ENCODE measurements at regions not wholly inside any gene's neighbourhood (a gene's known extent, or its start where the extent isn't known, plus 50 kb on each side); places are given as distances from the start of the nearest gene placed in this dataset.
A peak's percentile ranks its signal among the peaks of the same experiment; 100 is the strongest.

DNA sequence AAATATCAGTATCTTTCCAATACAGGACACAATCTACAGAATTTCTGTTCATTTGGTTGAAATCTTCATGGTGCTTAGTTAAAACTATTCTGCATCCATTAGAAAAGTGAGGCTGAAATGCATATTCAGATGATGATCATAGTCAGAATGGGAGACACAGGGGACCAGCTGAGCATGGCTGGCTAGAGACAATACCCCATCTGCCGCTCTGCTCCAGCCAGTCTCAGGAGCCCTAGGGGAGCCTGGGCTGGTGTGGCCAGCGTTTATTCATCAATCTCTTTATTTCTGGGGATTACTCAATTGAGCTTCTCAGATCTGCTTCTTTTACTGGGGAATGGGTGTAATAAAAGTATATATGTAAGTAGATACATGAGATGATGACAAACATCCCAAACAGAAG is 470.9 kb upstream of the CDIN1 start:
- H2AFZ ChIP-seq (ENCODE audit: low read depth, low read length): no peak overlapping the region
- Mint-ChIP-seq H3K27me3 (ENCODE audit: low read depth, unreplicated experiment) (no peaks in the 10 kb centered on the region), H3K27ac (ENCODE audit: unreplicated experiment) (no peak overlapping the region), H3K9me3 (ENCODE audit: unreplicated experiment) (no peaks in the 10 kb centered on the region), H3K4me1 (ENCODE audit: low read depth, unreplicated experiment) (peaks cover 12% of the 10 kb centered on the region), H3K36me3 (ENCODE audit: low read depth, unreplicated experiment) (no peaks in the 10 kb centered on the region), H3K4me3 (ENCODE audit: unreplicated experiment) (no peak overlapping the region)
- no peaks in the 10 kb centered on the region for H3K4me1 ChIP-seq (ENCODE audit: insufficient read depth, low read length)
- no peaks in the 10 kb centered on the region for H4K20me1 ChIP-seq (ENCODE audit: insufficient read depth, low read length)
- no peak overlapping the region for H3K27ac ChIP-seq (ENCODE audit: low read depth, low read length)
- H3K4me2 ChIP-seq (ENCODE audit: low read length): no peak overlapping the region
- no peak overlapping the region for H3K4me3 ChIP-seq (ENCODE audit: insufficient read depth, low read depth, low read length)
- H3K27me3 ChIP-seq (ENCODE audit: insufficient read depth, low read length): no peaks in the 10 kb centered on the region
- no peaks in the 10 kb centered on the region for H3K79me2 ChIP-seq (ENCODE audit: insufficient read depth, low read length)
- DNase-seq (ENCODE audit: low read depth): no peak
- H3K9ac ChIP-seq (ENCODE audit: low read length): no peak overlapping the region
- no peak for FAIRE-seq
- TF ChIP-seq, protein P1, sequence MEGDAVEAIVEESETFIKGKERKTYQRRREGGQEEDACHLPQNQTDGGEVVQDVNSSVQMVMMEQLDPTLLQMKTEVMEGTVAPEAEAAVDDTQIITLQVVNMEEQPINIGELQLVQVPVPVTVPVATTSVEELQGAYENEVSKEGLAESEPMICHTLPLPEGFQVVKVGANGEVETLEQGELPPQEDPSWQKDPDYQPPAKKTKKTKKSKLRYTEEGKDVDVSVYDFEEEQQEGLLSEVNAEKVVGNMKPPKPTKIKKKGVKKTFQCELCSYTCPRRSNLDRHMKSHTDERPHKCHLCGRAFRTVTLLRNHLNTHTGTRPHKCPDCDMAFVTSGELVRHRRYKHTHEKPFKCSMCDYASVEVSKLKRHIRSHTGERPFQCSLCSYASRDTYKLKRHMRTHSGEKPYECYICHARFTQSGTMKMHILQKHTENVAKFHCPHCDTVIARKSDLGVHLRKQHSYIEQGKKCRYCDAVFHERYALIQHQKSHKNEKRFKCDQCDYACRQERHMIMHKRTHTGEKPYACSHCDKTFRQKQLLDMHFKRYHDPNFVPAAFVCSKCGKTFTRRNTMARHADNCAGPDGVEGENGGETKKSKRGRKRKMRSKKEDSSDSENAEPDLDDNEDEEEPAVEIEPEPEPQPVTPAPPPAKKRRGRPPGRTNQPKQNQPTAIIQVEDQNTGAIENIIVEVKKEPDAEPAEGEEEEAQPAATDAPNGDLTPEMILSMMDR (IDR thresholded peaks at IDR 0.05; ENCODE audit: insufficient read depth, low read depth, low read length): no peak
- no peak for TF ChIP-seq EZH2 (IDR thresholded peaks at IDR 0.05; ENCODE audit: insufficient read depth, low read length)
- no peaks in the 10 kb centered on the region for H3K36me3 ChIP-seq (ENCODE audit: insufficient read depth, low read length)
- no peaks in the 10 kb centered on the region for H3K9me3 ChIP-seq (ENCODE audit: insufficient read depth, low read depth, low read length)

DNA sequence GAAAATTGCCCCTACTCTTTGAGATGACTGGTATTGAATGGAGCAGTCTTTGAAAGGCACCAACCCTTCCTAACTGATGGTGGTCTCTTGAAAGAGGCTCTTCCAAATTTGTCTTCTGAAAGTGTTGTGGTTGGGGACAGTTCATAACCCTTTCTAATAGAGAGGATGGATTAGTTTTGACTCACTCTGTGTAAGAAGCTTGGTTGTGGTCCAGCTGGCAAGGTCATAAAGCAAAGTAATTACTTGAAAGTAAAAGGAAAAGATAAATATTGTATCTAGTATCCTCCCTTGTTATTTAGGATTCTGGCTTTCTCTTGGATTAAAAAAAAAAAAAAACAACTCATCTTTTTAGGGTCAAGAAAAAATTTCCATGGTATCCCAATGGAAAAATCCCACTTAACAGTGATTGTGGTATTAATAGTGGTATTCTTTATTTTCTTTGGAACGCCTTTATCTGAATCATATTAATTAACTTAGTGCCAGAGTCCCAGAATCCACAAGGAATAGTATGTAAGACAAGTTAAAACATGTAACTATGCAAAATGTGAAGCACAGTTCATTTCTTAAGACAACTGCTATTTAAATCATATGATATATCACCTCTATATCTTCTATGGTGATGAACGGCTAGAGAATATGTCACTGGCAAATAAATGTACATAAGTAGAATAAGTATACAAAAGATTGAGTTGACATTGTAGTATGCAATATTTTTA is 469.3 kb upstream of the CDIN1 start:
- Histone ChIP-seq H3K4me1 (ENCODE audit: insufficient read depth, low read length) (no peaks in the 10 kb centered on the region), H3K4me3 (ENCODE audit: insufficient read depth, low read depth, low read length) (no peak overlapping the region), H3K27ac (ENCODE audit: low read depth, low read length) (no peak overlapping the region), H4K20me1 (ENCODE audit: insufficient read depth, low read length) (no peaks in the 10 kb centered on the region), H3K4me2 (ENCODE audit: low read length) (peak overlapping the region; percentile 4), H3K9ac (ENCODE audit: low read length) (no peak overlapping the region), H3K9me3 (ENCODE audit: insufficient read depth, low read depth, low read length) (no peaks in the 10 kb centered on the region), H3K79me2 (ENCODE audit: insufficient read depth, low read length) (no peaks in the 10 kb centered on the region), H2AFZ (ENCODE audit: low read depth, low read length) (no peak overlapping the region), H3K36me3 (ENCODE audit: insufficient read depth, low read length) (no peaks in the 10 kb centered on the region), H3K27me3 (ENCODE audit: insufficient read depth, low read length) (no peaks in the 10 kb centered on the region)
- no peaks in the 10 kb centered on the region for H3K27me3 Mint-ChIP-seq (ENCODE audit: low read depth, unreplicated experiment)
- DNase-seq (ENCODE audit: low read depth) (peak; percentile 88), FAIRE-seq (no peak)
- H3K27ac Mint-ChIP-seq (ENCODE audit: unreplicated experiment): no peak overlapping the region
- TF ChIP-seq, protein P1 (IDR thresholded peaks at IDR 0.05; ENCODE audit: insufficient read depth, low read depth, low read length): no peak
- TF ChIP-seq EZH2 (IDR thresholded peaks at IDR 0.05; ENCODE audit: insufficient read depth, low read length): no peak
- no peaks in the 10 kb centered on the region for H3K9me3 Mint-ChIP-seq (ENCODE audit: unreplicated experiment)
- no peaks in the 10 kb centered on the region for H3K36me3 Mint-ChIP-seq (ENCODE audit: low read depth, unreplicated experiment)
- H3K4me3 Mint-ChIP-seq (ENCODE audit: unreplicated experiment): no peak overlapping the region
- peaks cover 12% of the 10 kb centered on the region for H3K4me1 Mint-ChIP-seq (ENCODE audit: low read depth, unreplicated experiment)

DNA sequence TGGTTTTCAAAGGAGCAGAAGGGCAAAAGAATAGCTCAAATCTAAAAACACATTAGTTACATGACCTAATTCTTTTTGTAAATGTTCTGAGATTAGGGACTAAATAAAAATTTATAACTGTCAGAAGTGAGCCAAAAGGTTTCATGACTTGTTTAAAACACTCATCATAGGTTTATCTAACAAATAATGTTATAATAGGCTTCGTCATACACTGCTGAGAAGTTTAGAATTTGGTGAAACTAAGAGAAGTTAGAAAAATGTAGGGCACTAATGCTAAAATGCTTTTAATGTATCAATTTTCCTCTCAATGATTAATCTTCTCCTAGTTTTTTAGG is 468.8 kb upstream of the CDIN1 start:
- Mint-ChIP-seq H3K4me1 (ENCODE audit: low read depth, unreplicated experiment) (peaks cover 10% of the 10 kb centered on the region), H3K27me3 (ENCODE audit: low read depth, unreplicated experiment) (no peaks in the 10 kb centered on the region), H3K27ac (ENCODE audit: unreplicated experiment) (no peak overlapping the region), H3K9me3 (ENCODE audit: unreplicated experiment) (no peaks in the 10 kb centered on the region), H3K36me3 (ENCODE audit: low read depth, unreplicated experiment) (no peaks in the 10 kb centered on the region), H3K4me3 (ENCODE audit: unreplicated experiment) (no peak overlapping the region)
- Histone ChIP-seq H2AFZ (ENCODE audit: low read depth, low read length) (no peak overlapping the region), H3K27me3 (ENCODE audit: insufficient read depth, low read length) (no peaks in the 10 kb centered on the region), H3K36me3 (ENCODE audit: insufficient read depth, low read length) (no peaks in the 10 kb centered on the region), H3K4me3 (ENCODE audit: insufficient read depth, low read depth, low read length) (no peak overlapping the region), H3K79me2 (ENCODE audit: insufficient read depth, low read length) (no peaks in the 10 kb centered on the region), H4K20me1 (ENCODE audit: insufficient read depth, low read length) (no peaks in the 10 kb centered on the region), H3K9ac (ENCODE audit: low read length) (no peak overlapping the region), H3K4me2 (ENCODE audit: low read length) (no peak overlapping the region), H3K9me3 (ENCODE audit: insufficient read depth, low read depth, low read length) (no peaks in the 10 kb centered on the region), H3K4me1 (ENCODE audit: insufficient read depth, low read length) (no peaks in the 10 kb centered on the region), H3K27ac (ENCODE audit: low read depth, low read length) (no peak overlapping the region)
- DNase-seq (ENCODE audit: low read depth): no peak
- TF ChIP-seq, protein P1 (IDR thresholded peaks at IDR 0.05; ENCODE audit: insufficient read depth, low read depth, low read length): no peak
- no peak for TF ChIP-seq EZH2 (IDR thresholded peaks at IDR 0.05; ENCODE audit: insufficient read depth, low read length)
- no peak for FAIRE-seq

Data from astrocyte (in vitro differentiated cells and primary cell).